ENCODE measurements at regions not wholly inside any gene's neighbourhood (a gene's known extent, or its start where the extent isn't known, plus 50 kb on each side); places are given as distances from the start of the nearest gene placed in this dataset.

DNA sequence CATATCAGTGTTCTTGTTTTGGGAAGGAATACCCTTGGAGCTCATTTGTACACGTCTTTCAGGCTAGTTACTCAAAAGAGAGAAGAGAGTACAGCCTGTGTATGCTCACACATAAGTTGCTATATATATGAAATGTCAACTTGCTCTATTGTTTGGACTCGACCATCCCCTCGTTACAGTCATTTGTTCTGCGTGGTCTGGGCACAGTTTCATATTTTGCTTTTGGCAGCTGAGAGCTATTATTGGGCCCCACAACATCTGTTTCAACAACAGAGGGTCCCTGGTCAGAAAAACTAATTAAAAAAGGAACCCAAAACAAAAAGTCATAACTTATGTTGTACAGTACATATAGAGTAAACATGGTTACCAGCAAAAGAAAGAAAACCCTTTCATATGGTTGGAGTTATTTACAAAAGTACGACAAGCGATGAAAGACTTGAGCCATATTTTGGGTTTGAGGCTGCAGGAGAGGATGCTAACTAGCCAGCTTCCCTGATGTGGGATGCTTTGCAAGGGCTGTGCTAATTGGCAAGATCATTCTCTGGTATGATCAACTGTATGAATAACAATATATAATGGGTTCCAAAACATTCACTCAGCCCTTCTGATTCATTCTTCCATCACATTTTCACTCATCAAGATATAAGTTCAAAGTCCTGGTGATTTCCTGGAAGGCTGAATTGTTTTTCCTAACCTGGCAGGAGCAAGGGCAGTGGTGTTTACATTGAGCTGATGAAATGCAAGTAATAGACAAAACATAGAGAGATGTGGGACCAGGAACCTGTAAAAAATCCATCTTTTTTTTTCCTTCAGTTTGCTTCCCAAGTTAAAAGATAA is 137.9 kb downstream of the RPS12 start:
- TF ChIP-seq, protein P1, sequence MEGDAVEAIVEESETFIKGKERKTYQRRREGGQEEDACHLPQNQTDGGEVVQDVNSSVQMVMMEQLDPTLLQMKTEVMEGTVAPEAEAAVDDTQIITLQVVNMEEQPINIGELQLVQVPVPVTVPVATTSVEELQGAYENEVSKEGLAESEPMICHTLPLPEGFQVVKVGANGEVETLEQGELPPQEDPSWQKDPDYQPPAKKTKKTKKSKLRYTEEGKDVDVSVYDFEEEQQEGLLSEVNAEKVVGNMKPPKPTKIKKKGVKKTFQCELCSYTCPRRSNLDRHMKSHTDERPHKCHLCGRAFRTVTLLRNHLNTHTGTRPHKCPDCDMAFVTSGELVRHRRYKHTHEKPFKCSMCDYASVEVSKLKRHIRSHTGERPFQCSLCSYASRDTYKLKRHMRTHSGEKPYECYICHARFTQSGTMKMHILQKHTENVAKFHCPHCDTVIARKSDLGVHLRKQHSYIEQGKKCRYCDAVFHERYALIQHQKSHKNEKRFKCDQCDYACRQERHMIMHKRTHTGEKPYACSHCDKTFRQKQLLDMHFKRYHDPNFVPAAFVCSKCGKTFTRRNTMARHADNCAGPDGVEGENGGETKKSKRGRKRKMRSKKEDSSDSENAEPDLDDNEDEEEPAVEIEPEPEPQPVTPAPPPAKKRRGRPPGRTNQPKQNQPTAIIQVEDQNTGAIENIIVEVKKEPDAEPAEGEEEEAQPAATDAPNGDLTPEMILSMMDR (IDR thresholded peaks at IDR 0.05), result no peak
- TF ChIP-seq POLR2A (IDR thresholded peaks at IDR 0.05) (no peak), EP300 (IDR thresholded peaks at IDR 0.05) (no peak)
